NCI-H128 (cell line): ENCODE measurements at regions not wholly inside any gene's neighbourhood (a gene's known extent, or its start where the extent isn't known, plus 50 kb on each side); places are given as distances from the start of the nearest gene placed in this dataset.

Experiments used
- DNase-seq: peaks from one replicate; lab custom pipeline; 2025; ENCODE audit not compliant: unreplicated experiment; lab: John Stamatoyannopoulos, UW

- DNase-seq: no peak
Observed at GRCh38 chr4:18840481-18840880, 818.9 kb upstream of the LCORL start.

- no peak for DNase-seq
Observed at GRCh38 chr4:18816228-18816895, 794.8 kb upstream of the LCORL start.

GRCh38 chr4:18815779-18816173, 794.2 kb upstream of the LCORL start:
- DNase-seq: no peak

DNA sequence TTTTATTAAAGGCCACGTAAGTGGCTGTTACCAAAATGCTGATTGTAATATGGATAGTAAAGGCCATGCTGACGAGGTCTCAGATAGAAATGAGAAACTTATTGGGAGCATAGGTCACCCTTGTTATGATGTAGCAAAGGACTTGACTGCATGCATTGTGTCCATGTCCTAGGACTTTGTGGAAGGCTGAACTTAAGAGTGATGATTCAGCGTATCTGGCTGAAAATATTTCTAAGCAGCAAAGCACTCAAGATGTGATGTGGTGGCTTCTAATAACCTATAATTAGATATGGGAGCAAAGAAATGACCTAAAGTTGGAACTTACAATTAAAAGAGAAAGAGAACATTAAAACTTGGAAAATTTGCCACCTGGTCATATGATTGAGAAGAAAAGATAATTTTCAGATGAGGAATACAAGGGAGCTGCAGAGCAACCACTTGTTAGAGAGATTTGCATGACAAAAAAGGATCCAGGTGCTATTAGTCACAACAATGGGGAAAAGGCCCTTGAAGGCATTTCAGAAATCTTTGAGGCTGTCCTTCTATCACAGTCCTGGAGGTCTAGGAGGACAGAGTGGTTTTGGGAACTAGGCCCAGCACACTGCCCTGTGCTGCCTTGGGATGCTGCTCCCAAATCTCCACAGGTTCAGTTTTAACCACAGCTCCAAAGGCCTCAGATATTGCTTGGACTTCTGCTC, 793.7 kb upstream of the LCORL start:
- no peak for DNase-seq

DNA sequence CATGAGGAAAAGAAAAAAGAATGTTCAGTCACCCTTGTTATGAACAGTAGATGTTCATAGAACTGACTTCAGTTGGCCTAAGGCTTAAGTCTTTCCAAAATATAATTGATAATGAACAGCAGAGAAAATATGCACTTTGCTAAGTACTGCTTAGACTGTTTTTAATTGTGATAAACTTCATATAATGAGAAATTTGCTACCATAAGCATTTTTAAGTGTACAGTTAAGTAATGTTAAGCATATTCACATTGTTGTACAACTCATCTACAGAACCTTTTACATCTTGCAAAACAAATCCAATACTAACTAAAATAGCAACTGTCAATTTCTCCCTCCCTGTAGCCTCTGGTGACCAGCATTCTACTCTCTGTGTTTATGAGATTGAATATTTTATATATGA, 792.2 kb upstream of the LCORL start:
- DNase-seq: no peak

- DNase-seq: no peak
Observed at GRCh38 chr4:18813055-18813454, 791.5 kb upstream of the LCORL start.

DNA sequence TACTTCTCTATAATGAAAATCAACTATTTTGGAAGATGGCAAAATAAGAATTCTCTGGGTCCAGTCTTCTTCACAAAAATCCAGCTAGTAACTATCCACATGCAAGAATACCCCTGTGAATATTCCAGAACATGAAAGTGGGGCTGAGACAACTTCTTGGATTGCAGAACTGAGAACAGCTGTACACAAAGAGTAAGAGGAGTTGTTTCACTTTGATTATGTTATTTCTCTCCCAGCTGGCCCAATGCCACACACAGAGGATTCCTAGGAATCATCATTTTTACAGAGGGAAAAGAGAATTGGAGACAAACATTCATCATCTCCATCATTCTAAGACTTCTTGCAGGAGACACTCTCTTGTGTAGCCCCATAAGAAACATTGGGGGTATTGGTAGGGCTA, 782.2 kb upstream of the LCORL start:
- DNase-seq: no peak

GRCh38 chr4:18798123-18798522, 776.6 kb upstream of the LCORL start:
- DNase-seq: no peak

GRCh38 chr4:18795794-18796193, 774.2 kb upstream of the LCORL start:
- no peak for DNase-seq

- no peak for DNase-seq
Observed at GRCh38 chr4:18777190-18777930, 755.8 kb upstream of the LCORL start.

- DNase-seq: no peak
Observed at GRCh38 chr4:18767921-18768320, 746.4 kb upstream of the LCORL start.

DNA sequence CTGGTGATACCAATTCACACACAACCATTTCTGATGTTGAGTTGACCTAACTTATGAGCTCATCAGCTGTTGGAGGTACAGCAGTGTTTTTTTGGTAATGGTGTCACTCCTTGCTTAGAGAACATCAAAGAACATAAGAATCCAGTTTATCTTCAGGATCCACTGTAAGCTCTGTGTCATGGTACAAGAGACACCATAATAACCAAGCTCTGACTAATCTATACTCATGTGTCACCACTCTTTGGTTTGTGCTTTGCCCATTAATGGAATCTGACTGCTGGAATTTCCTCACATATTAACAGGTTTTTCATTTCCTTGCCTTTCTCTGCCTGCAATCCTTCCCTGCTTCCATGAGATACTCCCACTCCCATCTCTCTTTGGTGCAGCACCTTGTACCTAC, 735.1 kb upstream of the LCORL start:
- no peak for DNase-seq

DNA sequence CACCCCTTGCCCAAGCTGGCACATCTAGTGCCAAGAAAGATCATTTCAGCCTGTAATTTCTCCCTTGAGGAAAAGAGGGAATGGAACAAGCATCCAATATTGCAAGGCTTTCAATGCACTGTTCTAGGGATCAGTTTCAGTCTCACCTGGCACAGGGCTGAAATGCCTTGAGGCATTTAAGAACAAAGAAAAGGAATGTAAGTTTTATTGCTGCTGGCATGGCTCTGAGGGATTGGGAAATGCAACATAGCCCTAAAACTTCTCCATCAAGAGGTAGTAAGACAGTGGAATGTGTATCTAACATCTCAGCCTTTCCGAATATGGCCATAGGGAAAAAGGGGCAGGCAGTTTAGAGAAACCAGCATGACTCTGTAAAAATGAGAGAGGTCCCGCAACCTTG, 732.6 kb upstream of the LCORL start:
- DNase-seq: no peak

GRCh38 chr4:18751083-18751482, 729.5 kb upstream of the LCORL start:
- no peak for DNase-seq

DNA sequence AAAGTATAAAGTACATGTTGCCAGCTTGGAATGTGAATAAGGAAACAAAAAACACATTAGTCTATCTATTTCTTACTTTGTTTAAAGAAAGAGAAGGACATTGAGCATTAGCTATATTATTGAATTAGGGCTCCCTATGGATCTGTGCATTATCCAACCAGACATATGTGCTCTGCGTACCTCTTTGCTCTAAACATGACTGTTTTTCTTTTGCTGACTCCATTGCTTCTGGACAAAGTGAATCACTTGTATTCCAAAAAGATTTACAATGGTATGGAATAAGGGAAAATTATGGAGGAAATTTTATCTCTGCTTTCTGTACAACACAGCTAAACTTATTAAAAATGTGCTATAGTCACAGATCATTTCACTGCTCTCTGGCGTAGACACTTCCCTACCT, 727.8 kb upstream of the LCORL start:
- no peak for DNase-seq

DNA sequence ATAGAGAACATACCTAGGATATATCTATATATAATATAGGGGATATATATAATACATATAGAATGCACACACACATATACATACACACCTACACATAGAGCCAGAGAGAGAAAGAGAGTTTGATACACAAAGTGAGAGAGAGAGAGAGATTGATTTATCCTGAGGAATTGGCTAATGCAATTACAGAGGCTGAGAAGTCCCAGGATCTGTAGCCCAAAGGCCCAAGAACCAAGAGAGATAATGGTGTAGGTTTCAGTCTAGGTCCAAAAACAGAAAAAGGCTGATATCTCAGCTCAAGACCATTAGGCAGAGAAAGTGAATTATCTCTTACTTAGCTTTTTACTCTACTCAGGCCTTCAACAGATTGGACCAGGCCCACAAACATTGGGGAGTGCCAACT, 715.0 kb upstream of the LCORL start:
- DNase-seq: no peak

DNA sequence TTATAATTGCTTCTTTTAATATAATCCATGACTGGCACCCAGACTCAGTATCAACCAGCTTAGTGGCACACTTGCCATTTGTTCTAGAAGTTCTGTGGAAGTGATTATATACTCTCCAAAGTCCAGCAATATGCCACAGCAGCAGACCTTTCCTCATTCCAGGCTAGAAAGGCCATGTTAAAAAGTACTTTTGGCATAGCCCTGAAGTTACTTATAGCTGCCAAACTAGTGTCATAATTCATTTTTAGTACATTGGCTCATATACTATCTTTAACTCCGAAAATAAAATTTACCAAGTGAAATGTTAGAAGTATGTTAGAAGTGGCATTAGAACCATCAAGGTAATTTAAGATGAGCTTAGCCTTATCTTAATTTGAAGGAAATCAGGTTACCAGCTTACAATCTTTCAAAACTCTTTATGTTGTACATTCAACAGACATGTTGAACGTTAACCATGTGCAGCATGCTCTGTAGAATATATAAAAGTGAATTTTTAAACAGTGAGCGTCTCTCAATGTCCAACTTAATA, 714.2 kb upstream of the LCORL start:
- no peak for DNase-seq

DNA sequence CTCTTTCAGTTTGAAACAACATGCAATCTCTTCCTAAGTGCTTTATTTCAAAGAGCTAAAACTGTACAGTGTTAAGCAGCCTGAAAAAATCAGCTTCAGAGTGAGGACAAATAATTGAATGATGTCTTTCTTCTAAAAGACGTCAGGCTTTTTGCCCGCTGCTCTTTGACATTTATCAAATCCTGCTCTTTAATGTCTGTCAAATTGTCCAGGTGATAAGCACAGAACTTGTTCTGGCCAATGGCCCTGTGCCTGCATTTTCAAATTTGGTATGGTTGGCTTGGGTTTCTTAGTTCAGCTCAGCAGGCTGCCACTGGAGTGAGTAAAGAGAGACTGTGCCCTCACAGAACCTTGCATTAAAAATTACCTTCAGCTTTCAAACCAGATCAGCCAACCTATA, 712.9 kb upstream of the LCORL start:
- no peak for DNase-seq

DNA sequence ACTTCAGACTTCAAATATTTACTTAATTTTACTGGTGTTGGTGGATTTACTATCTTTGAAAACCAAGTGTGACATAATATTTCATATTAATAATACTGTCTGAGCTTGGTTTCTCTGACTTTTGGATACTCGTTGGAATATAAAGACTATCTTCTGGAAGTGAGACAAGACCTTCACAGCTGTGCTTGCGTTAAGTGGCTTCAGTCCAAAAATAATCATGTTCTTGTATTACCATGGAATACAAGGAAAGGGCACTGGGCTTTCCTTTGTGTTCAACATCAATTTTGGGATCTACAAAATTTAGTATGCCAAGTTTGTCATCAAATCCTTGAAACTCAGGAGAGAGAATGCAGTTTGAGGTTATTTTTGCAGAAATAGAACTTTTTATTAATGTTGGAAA, 712.4 kb upstream of the LCORL start:
- DNase-seq: no peak

DNA sequence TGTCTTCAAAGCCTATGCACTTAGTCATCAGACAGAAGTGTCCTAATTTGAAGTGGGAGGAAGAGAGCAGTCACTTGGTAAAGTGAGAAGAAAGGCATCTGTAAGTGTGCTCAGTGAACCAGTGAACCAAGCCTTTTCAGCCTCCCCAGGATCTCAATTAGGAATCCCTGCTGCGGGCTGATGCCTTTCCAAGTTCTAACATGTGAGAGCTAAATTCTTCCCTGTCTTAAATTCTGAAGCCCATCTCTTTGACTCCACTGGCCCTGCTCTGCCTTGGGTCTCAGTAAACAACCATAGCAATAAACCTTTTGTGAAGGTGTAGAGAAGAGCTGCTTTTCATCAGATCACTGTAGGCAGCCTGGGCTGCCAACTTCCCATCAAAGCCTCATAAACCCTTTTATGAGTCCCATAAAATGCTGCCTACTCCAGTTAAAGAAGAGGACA, 701.2 kb upstream of the LCORL start:
- no peak for DNase-seq

DNA sequence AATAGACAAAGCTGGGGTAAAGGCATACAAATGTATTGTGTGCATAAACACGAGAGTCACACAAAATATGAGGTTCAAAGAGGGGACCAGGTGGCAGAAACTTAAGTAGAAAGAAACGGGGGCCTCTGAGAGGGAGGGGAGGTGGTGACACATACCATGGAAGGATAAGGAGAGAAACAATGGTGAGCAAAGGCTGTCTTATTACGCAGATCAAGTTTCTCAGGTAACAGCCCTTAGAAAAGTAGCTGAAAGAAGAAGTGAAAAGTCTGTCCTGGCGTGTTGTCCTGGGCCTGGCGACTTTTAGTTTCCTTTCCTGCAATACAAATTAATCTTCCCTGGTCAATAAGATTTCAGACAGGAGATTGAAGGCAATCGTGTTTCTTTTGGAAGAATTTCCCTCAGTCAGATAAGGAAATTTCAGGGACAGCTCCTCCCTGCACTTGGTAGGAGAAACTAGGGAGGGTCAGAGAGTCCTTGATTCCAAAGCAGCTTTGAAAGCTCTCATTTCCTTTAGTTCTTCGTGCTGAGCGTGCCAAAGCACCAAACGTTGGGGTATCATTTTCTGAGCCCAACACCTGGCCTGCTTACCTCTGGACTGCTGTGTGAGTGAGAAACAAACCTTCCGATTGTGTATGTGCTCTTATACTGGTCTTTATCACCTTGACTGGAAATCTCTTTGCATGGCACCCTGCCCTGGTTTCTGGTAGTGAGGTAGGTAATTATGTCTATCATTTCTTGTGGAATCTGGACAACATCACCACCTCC, 676.7 kb upstream of the LCORL start:
- DNase-seq: no peak
